ENCODE measurements at regions not wholly inside any gene's neighbourhood (a gene's known extent, or its start where the extent isn't known, plus 50 kb on each side); places are given as distances from the start of the nearest gene placed in this dataset.
"Not testable (repeated sequence)": the region's sequence is repeated elsewhere in the genome, so short reads cannot be mapped to it uniquely, and the experiment has no call there.

GRCh38 chr7:131649003-131649541 lies 92.6 kb upstream of the PODXL start:
- Mint-ChIP-seq H3K9me3 (no peaks in the 10 kb centered on the region), H3K36me3 (ENCODE audit: low read depth) (no peaks in the 10 kb centered on the region), H3K4me1 (peaks cover 3% of the 10 kb centered on the region), H3K4me3 (no peak overlapping the region), H3K27ac (no peak overlapping the region), H3K27me3 (peaks cover 4% of the 10 kb centered on the region)
- ATAC-seq (replicated peaks): no peak

GRCh38 chr7:131648491-131648890 lies 92.1 kb upstream of the PODXL start:
- no peak for ATAC-seq (replicated peaks)
- Mint-ChIP-seq H3K4me1 (no peaks in the 10 kb centered on the region), H3K27me3 (no peaks in the 10 kb centered on the region), H3K4me3 (no peak overlapping the region), H3K27ac (no peak overlapping the region), H3K9me3 (no peaks in the 10 kb centered on the region), H3K36me3 (ENCODE audit: low read depth) (no peaks in the 10 kb centered on the region)

- no peaks in the 10 kb centered on the region for H3K9me3 Mint-ChIP-seq
- no peak for ATAC-seq (replicated peaks)
- H3K4me1 Mint-ChIP-seq: no peaks in the 10 kb centered on the region
- H3K27me3 Mint-ChIP-seq: peaks cover 10% of the 10 kb centered on the region
- no peaks in the 10 kb centered on the region for H3K36me3 Mint-ChIP-seq (ENCODE audit: low read depth)
- no peak overlapping the region for H3K27ac Mint-ChIP-seq
- H3K4me3 Mint-ChIP-seq: no peak overlapping the region
Measured at GRCh38 chr7:131646203-131646602, 89.8 kb upstream of the PODXL start.

- no peak for ATAC-seq (replicated peaks)
- Mint-ChIP-seq H3K36me3 (ENCODE audit: low read depth) (no peaks in the 10 kb centered on the region), H3K9me3 (no peaks in the 10 kb centered on the region), H3K27ac (no peak overlapping the region), H3K27me3 (peaks cover 14% of the 10 kb centered on the region), H3K4me1 (no peaks in the 10 kb centered on the region), H3K4me3 (no peak overlapping the region)
Measured at GRCh38 chr7:131642429-131642828, 86.0 kb upstream of the PODXL start.

GRCh38 chr7:131640686-131641085 lies 84.3 kb upstream of the PODXL start:
- peaks cover 18% of the 10 kb centered on the region for H3K27me3 Mint-ChIP-seq
- H3K27ac Mint-ChIP-seq: no peak overlapping the region
- H3K9me3 Mint-ChIP-seq: no peaks in the 10 kb centered on the region
- H3K36me3 Mint-ChIP-seq (ENCODE audit: low read depth): no peaks in the 10 kb centered on the region
- no peak for ATAC-seq (replicated peaks)
- no peaks in the 10 kb centered on the region for H3K4me1 Mint-ChIP-seq
- H3K4me3 Mint-ChIP-seq: no peak overlapping the region

GRCh38 chr7:131638641-131639430 lies 82.4 kb upstream of the PODXL start:
- no peaks in the 10 kb centered on the region for H3K9me3 Mint-ChIP-seq
- H3K27me3 Mint-ChIP-seq: peaks cover 21% of the 10 kb centered on the region
- no peaks in the 10 kb centered on the region for H3K4me1 Mint-ChIP-seq
- H3K27ac Mint-ChIP-seq: no peak overlapping the region
- no peak for ATAC-seq (replicated peaks)
- H3K4me3 Mint-ChIP-seq: no peak overlapping the region
- H3K36me3 Mint-ChIP-seq (ENCODE audit: low read depth): no peaks in the 10 kb centered on the region

- Mint-ChIP-seq H3K4me1 (no peaks in the 10 kb centered on the region), H3K27ac (no peak overlapping the region), H3K36me3 (ENCODE audit: low read depth) (no peaks in the 10 kb centered on the region), H3K4me3 (no peak overlapping the region), H3K27me3 (peaks cover 21% of the 10 kb centered on the region), H3K9me3 (no peaks in the 10 kb centered on the region)
- no peak for ATAC-seq (replicated peaks)
Measured at GRCh38 chr7:131637859-131638258, 81.4 kb upstream of the PODXL start.

- no peak for ATAC-seq (replicated peaks)
- no peak overlapping the region for H3K4me3 Mint-ChIP-seq
- H3K4me1 Mint-ChIP-seq: no peaks in the 10 kb centered on the region
- no peak overlapping the region for H3K27ac Mint-ChIP-seq
- H3K36me3 Mint-ChIP-seq (ENCODE audit: low read depth): no peaks in the 10 kb centered on the region
- peaks cover 18% of the 10 kb centered on the region for H3K27me3 Mint-ChIP-seq
- H3K9me3 Mint-ChIP-seq: no peaks in the 10 kb centered on the region
Measured at GRCh38 chr7:131636092-131636491, 79.7 kb upstream of the PODXL start.

- H3K36me3 Mint-ChIP-seq (ENCODE audit: low read depth); ATAC-seq (replicated peaks); H3K9me3 Mint-ChIP-seq; H3K4me1 Mint-ChIP-seq; H3K4me3 Mint-ChIP-seq; H3K27ac Mint-ChIP-seq: not testable (repeated sequence)
- peaks cover 26% of the 10 kb centered on the region for H3K27me3 Mint-ChIP-seq
Measured at GRCh38 chr7:131634197-131634596, 77.8 kb upstream of the PODXL start.

- H3K27ac Mint-ChIP-seq: no peak overlapping the region
- H3K4me1 Mint-ChIP-seq: no peaks in the 10 kb centered on the region
- H3K4me3 Mint-ChIP-seq: no peak overlapping the region
- no peaks in the 10 kb centered on the region for H3K9me3 Mint-ChIP-seq
- no peaks in the 10 kb centered on the region for H3K36me3 Mint-ChIP-seq (ENCODE audit: low read depth)
- no peak for ATAC-seq (replicated peaks)
- H3K27me3 Mint-ChIP-seq: peaks cover 28% of the 10 kb centered on the region
Measured at GRCh38 chr7:131633342-131633843, 77.0 kb upstream of the PODXL start.

- Mint-ChIP-seq H3K4me3 (no peak overlapping the region), H3K36me3 (ENCODE audit: low read depth) (no peaks in the 10 kb centered on the region), H3K27me3 (peaks cover 27% of the 10 kb centered on the region), H3K4me1 (no peaks in the 10 kb centered on the region), H3K27ac (no peak overlapping the region), H3K9me3 (no peaks in the 10 kb centered on the region)
- no peak for ATAC-seq (replicated peaks)
Measured at GRCh38 chr7:131630427-131630826, 74.0 kb upstream of the PODXL start.

- Mint-ChIP-seq H3K9me3 (no peaks in the 10 kb centered on the region), H3K4me3 (no peak overlapping the region), H3K27me3 (peaks cover 23% of the 10 kb centered on the region), H3K27ac (no peak overlapping the region), H3K4me1 (no peaks in the 10 kb centered on the region), H3K36me3 (ENCODE audit: low read depth) (no peaks in the 10 kb centered on the region)
- ATAC-seq (replicated peaks): no peak
Measured at GRCh38 chr7:131629217-131629882, 72.9 kb upstream of the PODXL start.

GRCh38 chr7:131628634-131629033 lies 72.2 kb upstream of the PODXL start:
- no peaks in the 10 kb centered on the region for H3K4me1 Mint-ChIP-seq
- no peaks in the 10 kb centered on the region for H3K36me3 Mint-ChIP-seq (ENCODE audit: low read depth)
- no peak overlapping the region for H3K4me3 Mint-ChIP-seq
- peaks cover 23% of the 10 kb centered on the region for H3K27me3 Mint-ChIP-seq
- no peak overlapping the region for H3K27ac Mint-ChIP-seq
- ATAC-seq (replicated peaks): no peak
- no peaks in the 10 kb centered on the region for H3K9me3 Mint-ChIP-seq

- no peak for ATAC-seq (replicated peaks)
- Mint-ChIP-seq H3K27ac (no peak overlapping the region), H3K36me3 (ENCODE audit: low read depth) (no peaks in the 10 kb centered on the region), H3K4me1 (no peaks in the 10 kb centered on the region), H3K27me3 (peaks cover 23% of the 10 kb centered on the region), H3K4me3 (no peak overlapping the region), H3K9me3 (no peaks in the 10 kb centered on the region)
Measured at GRCh38 chr7:131627735-131628190, 71.3 kb upstream of the PODXL start.

GRCh38 chr7:131626643-131627042 lies 70.2 kb upstream of the PODXL start:
- no peak for ATAC-seq (replicated peaks)
- Mint-ChIP-seq H3K36me3 (ENCODE audit: low read depth) (no peaks in the 10 kb centered on the region), H3K4me3 (no peak overlapping the region), H3K27me3 (peaks cover 19% of the 10 kb centered on the region), H3K27ac (no peak overlapping the region), H3K4me1 (no peaks in the 10 kb centered on the region), H3K9me3 (no peaks in the 10 kb centered on the region)

Measured in activated T-helper 17 cell treated with anti-CD3 and anti-CD28 coated beads, Interleukin-2, amount 50 U/mL, for 72 hours (primary cell).